ENCODE measurements at regions not wholly inside any gene's neighbourhood (a gene's known extent, or its start where the extent isn't known, plus 50 kb on each side); places are given as distances from the start of the nearest gene placed in this dataset.

GRCh38 chr15:100806157-100806556, 73.5 kb upstream of the ALDH1A3 start (continued):
- no peak for TF ChIP-seq CREB1 (IDR thresholded peaks at IDR 0.05)
- no peak for TF ChIP-seq BRCA1 (IDR thresholded peaks at IDR 0.05; ENCODE audit: low read depth, low read length)
- no peak for TF ChIP-seq TBP (IDR thresholded peaks at IDR 0.05; ENCODE audit: low read depth, low read length)

Data from H1 (cell line).